Fibroblast of lung (primary cell): ENCODE measurements at regions not wholly inside any gene's neighbourhood (a gene's known extent, or its start where the extent isn't known, plus 50 kb on each side); places are given as distances from the start of the nearest gene placed in this dataset.

Source experiments
- EZH2 ChIP-seq: IDR thresholded peaks from 2 replicates; pipeline ENCODE4 v1.5.1; 2012; ENCODE audit warnings: low read length, control low read depth, mild to moderate bottlenecking; ENCODE audit errors: missing control alignments
- TF ChIP-seq, protein P1 (sequence below), 2 donors: IDR thresholded peaks in 1 of 2; conservative IDR thresholded peaks in 1 of 2; 1 replicate in 1 of 2; 2 replicates in 1 of 2; pipeline ENCODE4 v1.5.1; 2011 to 2012; ENCODE audit warnings: low read length in 2 of 2, control low read depth in 1 of 2, inconsistent platforms in 1 of 2, low read depth in 1 of 2, mild to moderate bottlenecking in 1 of 2

- TF ChIP-seq, protein P1, sequence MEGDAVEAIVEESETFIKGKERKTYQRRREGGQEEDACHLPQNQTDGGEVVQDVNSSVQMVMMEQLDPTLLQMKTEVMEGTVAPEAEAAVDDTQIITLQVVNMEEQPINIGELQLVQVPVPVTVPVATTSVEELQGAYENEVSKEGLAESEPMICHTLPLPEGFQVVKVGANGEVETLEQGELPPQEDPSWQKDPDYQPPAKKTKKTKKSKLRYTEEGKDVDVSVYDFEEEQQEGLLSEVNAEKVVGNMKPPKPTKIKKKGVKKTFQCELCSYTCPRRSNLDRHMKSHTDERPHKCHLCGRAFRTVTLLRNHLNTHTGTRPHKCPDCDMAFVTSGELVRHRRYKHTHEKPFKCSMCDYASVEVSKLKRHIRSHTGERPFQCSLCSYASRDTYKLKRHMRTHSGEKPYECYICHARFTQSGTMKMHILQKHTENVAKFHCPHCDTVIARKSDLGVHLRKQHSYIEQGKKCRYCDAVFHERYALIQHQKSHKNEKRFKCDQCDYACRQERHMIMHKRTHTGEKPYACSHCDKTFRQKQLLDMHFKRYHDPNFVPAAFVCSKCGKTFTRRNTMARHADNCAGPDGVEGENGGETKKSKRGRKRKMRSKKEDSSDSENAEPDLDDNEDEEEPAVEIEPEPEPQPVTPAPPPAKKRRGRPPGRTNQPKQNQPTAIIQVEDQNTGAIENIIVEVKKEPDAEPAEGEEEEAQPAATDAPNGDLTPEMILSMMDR (conservative IDR thresholded peaks at IDR 0.05 in 1 of 2, IDR thresholded peaks at IDR 0.05 in 1 of 2; ENCODE audit: low read depth in 1 of 2, low read length in 2 of 2) = no peak
- TF ChIP-seq EZH2 = no peak
Measured at GRCh38 chr3:127491909-127492308, 98.6 kb downstream of the TPRA1 start.
